HG03175 (cell line): ENCODE measurements at regions not wholly inside any gene's neighbourhood (a gene's known extent, or its start where the extent isn't known, plus 50 kb on each side); places are given as distances from the start of the nearest gene placed in this dataset.

Experiments
- ATAC-seq: cut with Tn5 transposase; IDR thresholded peaks from one replicate; pipeline ENCODE4 v1.9.1; 2021; ENCODE audit warnings: mild to moderate bottlenecking, moderate library complexity; ENCODE audit not compliant: unreplicated experiment

GRCh38 chr1:163875200-163875926 is 553.6 kb downstream of the NUF2 start:
- ATAC-seq, result no peak

- no peak for ATAC-seq
Measured at GRCh38 chr1:163875927-163876320, 554.2 kb downstream of the NUF2 start.

- no peak for ATAC-seq
Measured at GRCh38 chr1:163876546-163876945, 554.8 kb downstream of the NUF2 start.

GRCh38 chr1:163877016-163877415 is 555.3 kb downstream of the NUF2 start:
- ATAC-seq, result no peak

- no peak for ATAC-seq
Measured at GRCh38 chr1:163885510-163885909, 563.8 kb downstream of the NUF2 start.

- no peak for ATAC-seq
Measured at GRCh38 chr1:163896001-163896400, 574.2 kb downstream of the NUF2 start.

- ATAC-seq, result no peak
Measured at GRCh38 chr1:163897412-163898155, 575.8 kb downstream of the NUF2 start.

- no peak for ATAC-seq
Measured at GRCh38 chr1:163906283-163906682, 584.5 kb downstream of the NUF2 start.

- no peak for ATAC-seq
Measured at GRCh38 chr1:163912170-163912884, 590.6 kb downstream of the NUF2 start.

- ATAC-seq, result no peak
Measured at GRCh38 chr1:163914785-163915413, 593.1 kb downstream of the NUF2 start.

- peak; percentile 80 for ATAC-seq
Measured at GRCh38 chr1:163922743-163923201, 601.0 kb downstream of the NUF2 start.

- no peak for ATAC-seq
Measured at GRCh38 chr1:163924041-163924440, 602.3 kb downstream of the NUF2 start.

GRCh38 chr1:163927493-163927892 is 605.7 kb downstream of the NUF2 start:
- no peak for ATAC-seq

- no peak for ATAC-seq
Measured at GRCh38 chr1:163928069-163928468, 606.3 kb downstream of the NUF2 start.

GRCh38 chr1:163928651-163929050 is 606.9 kb downstream of the NUF2 start:
- no peak for ATAC-seq

GRCh38 chr1:163932901-163933300 is 611.1 kb downstream of the NUF2 start:
- ATAC-seq, result no peak

GRCh38 chr1:163933437-163933836 is 611.7 kb downstream of the NUF2 start:
- ATAC-seq, result no peak

- ATAC-seq, result no peak
Measured at GRCh38 chr1:163935738-163936374, 614.1 kb downstream of the NUF2 start.

- ATAC-seq, result no peak
Measured at GRCh38 chr1:163959622-163960021, 599.4 kb upstream of the PBX1 start.

GRCh38 chr1:163970151-163970550 is 588.8 kb upstream of the PBX1 start:
- no peak for ATAC-seq

- ATAC-seq, result no peak
Measured at GRCh38 chr1:163970699-163971098, 588.3 kb upstream of the PBX1 start.
